ENCODE measurements at regions not wholly inside any gene's neighbourhood (a gene's known extent, or its start where the extent isn't known, plus 50 kb on each side); places are given as distances from the start of the nearest gene placed in this dataset.

GRCh38 chr12:93214523-93215289, 163.0 kb upstream of the NUDT4 start:
- no peak for TF ChIP-seq CTCF (IDR thresholded peaks at IDR 0.05)
- ATAC-seq = peak; percentile 89
- DNase-seq = peak; percentile 80 to 86 (median 81)
- H3K4me3 ChIP-seq = no peak overlapping the region
- H3K9me3 ChIP-seq = no peaks in the 10 kb centered on the region
- no peaks in the 10 kb centered on the region for H3K36me3 ChIP-seq (ENCODE audit: low read depth)
- no peaks in the 10 kb centered on the region for H3K4me1 ChIP-seq (ENCODE audit: low read depth)
- intact Hi-C loops (cut with DNase I, micrococcal nuclease) = no loop called here

GRCh38 chr12:93215290-93215678, 162.4 kb upstream of the NUDT4 start:
- no peaks in the 10 kb centered on the region for H3K4me1 ChIP-seq (ENCODE audit: low read depth)
- ATAC-seq (no peak), DNase-seq (no peak)
- no peaks in the 10 kb centered on the region for H3K36me3 ChIP-seq (ENCODE audit: low read depth)
- no peak overlapping the region for H3K4me3 ChIP-seq
- intact Hi-C loops (cut with DNase I, micrococcal nuclease) = no loop called here
- TF ChIP-seq CTCF (IDR thresholded peaks at IDR 0.05) = no peak
- H3K9me3 ChIP-seq = no peaks in the 10 kb centered on the region

GRCh38 chr12:93219947-93220346, 157.8 kb upstream of the NUDT4 start:
- no peak for TF ChIP-seq CTCF (IDR thresholded peaks at IDR 0.05)
- Histone ChIP-seq H3K4me3 (no peak overlapping the region), H3K36me3 (ENCODE audit: low read depth) (no peaks in the 10 kb centered on the region), H3K4me1 (ENCODE audit: low read depth) (peaks cover 4% of the 10 kb centered on the region), H3K9me3 (peaks cover 5% of the 10 kb centered on the region)
- intact Hi-C loops (cut with DNase I, micrococcal nuclease) = no loop called here
- no peak for ATAC-seq
- no peak for DNase-seq

GRCh38 chr12:93221841-93222240, 155.9 kb upstream of the NUDT4 start:
- peaks cover 5% of the 10 kb centered on the region for H3K9me3 ChIP-seq
- ATAC-seq = no peak
- intact Hi-C loops (cut with DNase I, micrococcal nuclease) = no loop called here
- no peaks in the 10 kb centered on the region for H3K36me3 ChIP-seq (ENCODE audit: low read depth)
- TF ChIP-seq CTCF (IDR thresholded peaks at IDR 0.05) = no peak
- DNase-seq = no peak
- peaks cover 4% of the 10 kb centered on the region for H3K4me1 ChIP-seq (ENCODE audit: low read depth)
- H3K4me3 ChIP-seq = no peak overlapping the region

GRCh38 chr12:93223440-93224426, 154.0 kb upstream of the NUDT4 start:
- intact Hi-C loops (cut with DNase I, micrococcal nuclease) = no loop called here
- H3K9me3 ChIP-seq = peaks cover 5% of the 10 kb centered on the region
- H3K36me3 ChIP-seq (ENCODE audit: low read depth) = no peaks in the 10 kb centered on the region
- DNase-seq = peak in 1 of 3 donors; percentile 61
- TF ChIP-seq CTCF (IDR thresholded peaks at IDR 0.05) = no peak
- ATAC-seq = peak; percentile 68
- no peak overlapping the region for H3K4me3 ChIP-seq
- H3K4me1 ChIP-seq (ENCODE audit: low read depth) = peaks cover 4% of the 10 kb centered on the region

Measured in mucosa of descending colon (tissue), 3 donors.